ENCODE measurements at regions not wholly inside any gene's neighbourhood (a gene's known extent, or its start where the extent isn't known, plus 50 kb on each side); places are given as distances from the start of the nearest gene placed in this dataset.

DNA sequence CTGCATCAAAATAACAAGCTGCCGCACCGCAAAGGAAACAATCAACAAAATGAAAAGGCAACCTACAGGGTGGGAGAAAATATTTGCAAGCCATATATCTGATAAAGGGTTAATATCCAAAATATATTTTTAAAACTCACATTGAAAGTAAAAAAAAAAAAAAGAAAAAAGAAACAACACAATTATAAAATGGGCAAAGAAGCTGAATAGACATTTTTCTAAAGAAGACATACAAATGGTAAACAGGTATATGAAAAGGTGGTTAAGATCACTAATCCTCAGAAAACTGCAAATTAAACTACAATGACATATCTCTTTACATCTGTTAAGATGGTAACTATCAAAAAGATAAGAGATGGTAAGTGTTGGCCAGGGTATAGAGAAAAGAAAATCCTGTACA lies 105.4 kb upstream of the LY86 start:
- no peak for TF ChIP-seq POLR2AphosphoS5 (IDR thresholded peaks at IDR 0.05; ENCODE audit: borderline replicate concordance, low read depth, low read length)
- no peak for TF ChIP-seq EZH2 (IDR thresholded peaks at IDR 0.05)
- TF ChIP-seq FOXP2 (optimal IDR thresholded peaks at IDR 0.05; ENCODE audit: control extremely low read depth, extremely low read length, insufficient read depth) = no peak

Measured in SK-N-MC (cell line).